ENCODE measurements at regions not wholly inside any gene's neighbourhood (a gene's known extent, or its start where the extent isn't known, plus 50 kb on each side); places are given as distances from the start of the nearest gene placed in this dataset.

DNA sequence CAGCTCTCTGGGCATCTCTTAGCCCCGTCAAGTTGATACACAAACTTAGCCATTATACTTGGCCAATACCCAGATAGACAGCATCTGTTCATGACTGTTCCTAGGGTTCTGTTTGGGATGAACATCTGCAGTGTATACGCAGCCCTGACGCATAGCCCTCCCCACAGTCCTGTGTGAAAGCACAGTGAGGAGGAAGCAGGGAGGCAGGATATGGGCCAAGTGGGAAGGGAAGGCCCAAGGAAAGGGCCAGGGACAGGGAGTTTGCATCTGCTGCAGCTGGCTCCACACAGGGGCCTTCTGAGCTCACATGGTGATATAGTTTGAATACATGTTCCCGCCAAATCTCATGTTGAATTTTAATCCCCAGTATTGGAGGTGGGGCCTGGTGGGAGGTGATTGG lies 80.2 kb downstream of the CMPK2 start:
- Histone ChIP-seq H3K4me1 (ENCODE audit: control insufficient read depth in 2 of 2, insufficient read depth in 2 of 2, low read length in 2 of 2) (no peaks in the 10 kb centered on the region), H3K9me3 (ENCODE audit: control insufficient read depth in 2 of 2, low read length in 2 of 2) (no peaks in the 10 kb centered on the region), H3K36me3 (ENCODE audit: control insufficient read depth in 2 of 2, insufficient read depth in 2 of 2, low read length in 2 of 2) (no peaks in the 10 kb centered on the region), H3K9ac (ENCODE audit: low read depth in 1 of 2, low read length in 2 of 2) (no peak overlapping the region), H3K27me3 (ENCODE audit: control insufficient read depth in 2 of 2, insufficient read depth in 2 of 2, low read length in 2 of 2) (no peaks in the 10 kb centered on the region), H3K4me3 (ENCODE audit: low read length in 2 of 2) (no peak overlapping the region), H3K27ac (ENCODE audit: low read depth in 2 of 2, low read length in 2 of 2) (no peak overlapping the region)

DNA sequence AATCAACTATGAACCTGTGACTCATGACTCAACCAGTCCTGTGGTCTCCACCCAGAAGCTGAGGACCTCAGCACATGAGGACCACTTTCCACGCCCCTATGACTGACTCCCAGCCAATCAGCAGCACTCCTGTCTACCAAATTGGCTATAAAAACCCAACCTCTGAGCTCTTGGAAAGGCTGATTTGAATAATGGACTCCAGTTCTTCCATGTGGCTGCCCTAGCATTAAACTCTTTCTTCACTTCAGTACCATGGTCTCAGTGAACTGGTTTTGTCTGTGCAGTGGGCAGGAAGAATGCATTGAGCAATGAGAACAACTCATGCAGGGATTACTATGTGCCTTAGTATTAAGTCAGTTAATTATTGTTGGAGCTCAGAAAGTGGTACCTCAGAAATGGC lies 78.3 kb downstream of the CMPK2 start:
- H3K9ac ChIP-seq (ENCODE audit: low read depth in 1 of 2, low read length in 2 of 2): no peak overlapping the region
- no peaks in the 10 kb centered on the region for H3K4me1 ChIP-seq (ENCODE audit: control insufficient read depth in 2 of 2, insufficient read depth in 2 of 2, low read length in 2 of 2)
- no peak overlapping the region for H3K4me3 ChIP-seq (ENCODE audit: low read length in 2 of 2)
- no peaks in the 10 kb centered on the region for H3K9me3 ChIP-seq (ENCODE audit: control insufficient read depth in 2 of 2, low read length in 2 of 2)
- no peaks in the 10 kb centered on the region for H3K27me3 ChIP-seq (ENCODE audit: control insufficient read depth in 2 of 2, insufficient read depth in 2 of 2, low read length in 2 of 2)
- no peaks in the 10 kb centered on the region for H3K36me3 ChIP-seq (ENCODE audit: control insufficient read depth in 2 of 2, insufficient read depth in 2 of 2, low read length in 2 of 2)
- no peak overlapping the region for H3K27ac ChIP-seq (ENCODE audit: low read depth in 2 of 2, low read length in 2 of 2)

DNA sequence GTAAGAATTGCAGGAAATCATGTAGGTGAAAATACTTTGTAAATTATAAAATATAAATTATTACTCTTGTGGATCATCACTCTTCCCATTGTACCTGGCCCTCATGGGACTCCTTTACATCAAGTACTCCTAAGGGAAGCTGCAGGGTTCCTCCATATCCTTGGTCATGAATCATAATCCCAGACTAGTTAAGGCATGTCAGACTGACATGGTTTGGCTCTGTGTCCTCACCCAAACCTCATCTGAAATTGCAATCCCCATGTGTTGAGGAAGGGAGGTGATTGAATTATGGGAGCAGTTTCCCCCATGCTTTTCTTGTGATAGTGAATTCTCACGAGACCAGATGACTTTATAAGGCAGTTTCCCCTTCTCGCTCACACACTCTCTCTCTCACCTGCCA lies 77.1 kb downstream of the CMPK2 start:
- H3K4me1 ChIP-seq (ENCODE audit: control insufficient read depth in 2 of 2, insufficient read depth in 2 of 2, low read length in 2 of 2): no peaks in the 10 kb centered on the region
- no peaks in the 10 kb centered on the region for H3K36me3 ChIP-seq (ENCODE audit: control insufficient read depth in 2 of 2, insufficient read depth in 2 of 2, low read length in 2 of 2)
- no peak overlapping the region for H3K27ac ChIP-seq (ENCODE audit: low read depth in 2 of 2, low read length in 2 of 2)
- no peaks in the 10 kb centered on the region for H3K27me3 ChIP-seq (ENCODE audit: control insufficient read depth in 2 of 2, insufficient read depth in 2 of 2, low read length in 2 of 2)
- no peak overlapping the region for H3K9ac ChIP-seq (ENCODE audit: low read depth in 1 of 2, low read length in 2 of 2)
- H3K4me3 ChIP-seq (ENCODE audit: low read length in 2 of 2): no peak overlapping the region
- H3K9me3 ChIP-seq (ENCODE audit: control insufficient read depth in 2 of 2, low read length in 2 of 2): no peaks in the 10 kb centered on the region

DNA sequence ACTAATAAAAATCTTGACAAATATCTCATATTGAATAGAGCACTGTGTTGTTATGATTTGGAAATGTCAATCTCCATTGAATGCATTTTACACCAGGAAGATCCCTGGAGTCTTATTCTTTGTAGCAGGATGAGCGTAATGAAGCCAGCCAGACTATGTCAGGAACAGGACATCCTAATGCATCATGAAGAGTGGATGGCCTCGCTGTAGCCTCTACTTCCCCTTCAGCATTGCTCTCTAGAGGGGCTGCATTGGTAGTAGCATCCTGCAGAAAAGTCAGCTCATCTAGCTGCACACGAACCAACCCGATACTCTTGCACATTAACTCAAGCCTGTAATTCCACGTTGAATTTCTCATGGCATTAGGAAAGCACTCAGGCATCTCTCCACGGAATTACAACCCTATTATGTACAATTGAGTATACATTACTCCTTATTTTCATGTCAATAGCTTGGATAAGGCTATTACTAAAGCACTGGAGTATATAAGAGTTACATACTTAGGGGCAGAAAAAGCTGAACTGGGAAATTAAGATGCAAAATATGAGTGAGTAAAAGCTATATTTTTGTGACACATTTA lies 76.1 kb downstream of the CMPK2 start:
- Histone ChIP-seq H3K27me3 (ENCODE audit: control insufficient read depth in 2 of 2, insufficient read depth in 2 of 2, low read length in 2 of 2) (peaks cover 0 to 2% of the 10 kb centered on the region in 2 donors), H3K4me3 (ENCODE audit: low read length in 2 of 2) (no peak overlapping the region), H3K4me1 (ENCODE audit: control insufficient read depth in 2 of 2, insufficient read depth in 2 of 2, low read length in 2 of 2) (no peaks in the 10 kb centered on the region), H3K9me3 (ENCODE audit: control insufficient read depth in 2 of 2, low read length in 2 of 2) (no peaks in the 10 kb centered on the region), H3K9ac (ENCODE audit: low read depth in 1 of 2, low read length in 2 of 2) (no peak overlapping the region), H3K36me3 (ENCODE audit: control insufficient read depth in 2 of 2, insufficient read depth in 2 of 2, low read length in 2 of 2) (no peaks in the 10 kb centered on the region), H3K27ac (ENCODE audit: low read depth in 2 of 2, low read length in 2 of 2) (no peak overlapping the region)

DNA sequence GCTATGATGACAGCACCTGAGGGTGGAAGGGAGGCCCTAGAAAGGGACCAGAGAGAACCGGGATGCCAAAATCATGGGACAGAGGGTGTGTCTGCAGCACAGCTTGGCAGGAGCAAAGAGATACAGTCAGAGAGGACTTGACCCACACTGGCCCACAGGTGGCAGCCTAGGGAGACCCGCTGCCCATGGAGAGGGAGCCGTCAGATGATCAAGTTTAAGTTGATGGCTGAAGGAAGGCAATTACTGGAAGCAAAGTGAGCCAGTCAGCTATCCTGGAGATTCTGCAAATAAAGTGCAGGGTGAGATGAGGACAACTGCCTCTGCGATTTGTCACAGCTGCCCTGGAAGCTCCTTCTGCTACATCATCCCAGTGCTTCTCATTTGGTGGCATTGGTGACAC lies 74.0 kb downstream of the CMPK2 start:
- Histone ChIP-seq H3K36me3 (ENCODE audit: control insufficient read depth in 2 of 2, insufficient read depth in 2 of 2, low read length in 2 of 2) (no peaks in the 10 kb centered on the region), H3K9me3 (ENCODE audit: control insufficient read depth in 2 of 2, low read length in 2 of 2) (no peaks in the 10 kb centered on the region), H3K27ac (ENCODE audit: low read depth in 2 of 2, low read length in 2 of 2) (no peak overlapping the region), H3K27me3 (ENCODE audit: control insufficient read depth in 2 of 2, insufficient read depth in 2 of 2, low read length in 2 of 2) (peaks cover 0 to 2% of the 10 kb centered on the region in 2 donors), H3K9ac (ENCODE audit: low read depth in 1 of 2, low read length in 2 of 2) (no peak overlapping the region), H3K4me3 (ENCODE audit: low read length in 2 of 2) (no peak overlapping the region), H3K4me1 (ENCODE audit: control insufficient read depth in 2 of 2, insufficient read depth in 2 of 2, low read length in 2 of 2) (no peaks in the 10 kb centered on the region)

DNA sequence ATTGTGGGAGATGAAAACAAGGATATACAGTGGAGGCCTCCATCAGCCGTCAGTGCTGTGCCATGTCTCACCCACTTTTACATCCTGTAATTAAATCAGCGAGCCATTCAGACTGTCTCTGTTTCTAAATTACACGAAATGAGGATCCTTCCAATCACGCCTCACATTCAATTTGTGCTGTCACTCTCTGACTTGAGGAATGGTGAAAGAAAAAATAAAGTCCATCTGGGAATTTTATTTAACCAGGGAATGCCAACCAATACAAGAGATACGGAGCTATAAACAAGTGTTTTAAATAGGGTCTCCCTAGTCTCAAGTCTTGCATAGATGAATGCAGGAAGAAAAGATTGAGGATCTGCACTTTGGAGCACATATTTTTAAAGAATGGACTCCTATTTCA lies 72.8 kb downstream of the CMPK2 start:
- H3K4me3 ChIP-seq (ENCODE audit: low read length in 2 of 2): no peak overlapping the region
- H3K27ac ChIP-seq (ENCODE audit: low read depth in 2 of 2, low read length in 2 of 2): no peak overlapping the region
- H3K36me3 ChIP-seq (ENCODE audit: control insufficient read depth in 2 of 2, insufficient read depth in 2 of 2, low read length in 2 of 2): no peaks in the 10 kb centered on the region
- peaks cover 0 to 2% of the 10 kb centered on the region in 2 donors for H3K27me3 ChIP-seq (ENCODE audit: control insufficient read depth in 2 of 2, insufficient read depth in 2 of 2, low read length in 2 of 2)
- no peak overlapping the region for H3K9ac ChIP-seq (ENCODE audit: low read depth in 1 of 2, low read length in 2 of 2)
- no peaks in the 10 kb centered on the region for H3K9me3 ChIP-seq (ENCODE audit: control insufficient read depth in 2 of 2, low read length in 2 of 2)
- H3K4me1 ChIP-seq (ENCODE audit: control insufficient read depth in 2 of 2, insufficient read depth in 2 of 2, low read length in 2 of 2): no peaks in the 10 kb centered on the region

DNA sequence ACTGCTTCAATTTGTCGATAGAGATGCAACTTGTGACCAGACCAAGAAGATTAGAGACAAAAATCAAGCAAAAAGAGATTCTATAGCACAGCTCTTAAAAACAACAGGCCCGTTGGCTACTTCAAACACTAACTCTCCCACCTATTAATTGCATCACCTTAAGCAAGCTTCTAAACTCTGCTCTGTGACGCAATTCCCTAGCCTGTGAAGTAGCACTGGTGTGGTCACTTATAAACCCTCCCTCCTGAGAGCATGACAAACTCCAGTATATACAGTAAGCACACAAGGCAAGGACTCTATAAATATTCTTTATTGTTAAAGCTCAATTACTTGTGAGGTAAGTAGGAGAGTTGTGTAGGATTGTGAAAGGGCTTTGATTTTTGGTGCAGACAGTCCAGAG lies 72.3 kb downstream of the CMPK2 start:
- H3K4me1 ChIP-seq (ENCODE audit: control insufficient read depth in 2 of 2, insufficient read depth in 2 of 2, low read length in 2 of 2): no peaks in the 10 kb centered on the region
- H3K27ac ChIP-seq (ENCODE audit: low read depth in 2 of 2, low read length in 2 of 2): no peak overlapping the region

DNA sequence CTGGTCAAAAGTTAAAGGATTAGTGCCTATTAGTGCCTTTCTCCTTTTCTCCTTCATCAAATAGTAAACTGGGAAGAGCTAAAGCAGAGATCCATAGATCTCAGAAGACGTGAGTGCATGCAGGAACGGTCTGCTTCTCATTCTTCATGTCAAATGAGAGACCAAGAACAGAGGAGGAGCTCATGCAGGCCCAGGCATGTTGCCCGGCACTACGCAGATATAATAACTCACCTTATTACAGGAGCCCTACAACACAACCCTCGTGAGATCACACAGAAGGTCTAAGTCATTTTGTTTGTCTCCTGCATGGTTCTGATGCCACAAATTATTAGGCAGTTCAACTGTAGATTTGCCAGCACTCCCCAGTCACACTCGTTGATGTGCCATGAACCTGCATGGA lies 71.8 kb downstream of the CMPK2 start:
- peaks cover 0 to 2% of the 10 kb centered on the region in 2 donors for H3K27me3 ChIP-seq (ENCODE audit: control insufficient read depth in 2 of 2, insufficient read depth in 2 of 2, low read length in 2 of 2)
- H3K4me1 ChIP-seq (ENCODE audit: control insufficient read depth in 2 of 2, insufficient read depth in 2 of 2, low read length in 2 of 2): no peaks in the 10 kb centered on the region
- no peaks in the 10 kb centered on the region for H3K9me3 ChIP-seq (ENCODE audit: control insufficient read depth in 2 of 2, low read length in 2 of 2)
- no peak overlapping the region for H3K4me3 ChIP-seq (ENCODE audit: low read length in 2 of 2)
- no peak overlapping the region for H3K9ac ChIP-seq (ENCODE audit: low read depth in 1 of 2, low read length in 2 of 2)
- no peak overlapping the region for H3K27ac ChIP-seq (ENCODE audit: low read depth in 2 of 2, low read length in 2 of 2)
- H3K36me3 ChIP-seq (ENCODE audit: control insufficient read depth in 2 of 2, insufficient read depth in 2 of 2, low read length in 2 of 2): no peaks in the 10 kb centered on the region

More for the DNA sequence above, 72.3 kb downstream of the CMPK2 start:
- no peaks in the 10 kb centered on the region for H3K9me3 ChIP-seq (ENCODE audit: control insufficient read depth in 2 of 2, low read length in 2 of 2)
- peaks cover 0 to 2% of the 10 kb centered on the region in 2 donors for H3K27me3 ChIP-seq (ENCODE audit: control insufficient read depth in 2 of 2, insufficient read depth in 2 of 2, low read length in 2 of 2)
- H3K36me3 ChIP-seq (ENCODE audit: control insufficient read depth in 2 of 2, insufficient read depth in 2 of 2, low read length in 2 of 2): no peaks in the 10 kb centered on the region
- H3K4me3 ChIP-seq (ENCODE audit: low read length in 2 of 2): no peak overlapping the region
- H3K9ac ChIP-seq (ENCODE audit: low read depth in 1 of 2, low read length in 2 of 2): no peak overlapping the region

DNA sequence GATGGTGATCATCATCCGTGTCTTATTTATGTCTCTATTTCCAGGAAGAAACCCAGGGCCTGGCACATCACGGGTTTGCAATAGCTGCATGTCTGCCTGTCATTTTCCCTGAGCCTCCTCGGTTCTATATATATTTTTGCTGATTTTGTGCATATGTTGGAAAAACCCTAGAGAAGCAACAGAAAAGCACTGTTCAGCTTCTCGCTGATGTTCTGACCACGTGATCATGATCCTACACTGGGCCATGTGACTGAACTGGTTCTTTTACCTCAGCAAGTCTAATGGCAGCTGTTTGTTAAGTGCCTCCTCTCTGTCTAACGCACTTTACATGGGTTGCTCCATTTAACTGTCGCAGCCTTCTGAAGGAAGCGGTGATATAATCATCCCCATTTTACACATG lies 71.3 kb downstream of the CMPK2 start:
- Histone ChIP-seq H3K9ac (ENCODE audit: low read depth in 1 of 2, low read length in 2 of 2) (no peak overlapping the region), H3K27me3 (ENCODE audit: control insufficient read depth in 2 of 2, insufficient read depth in 2 of 2, low read length in 2 of 2) (peaks cover 0 to 2% of the 10 kb centered on the region in 2 donors), H3K27ac (ENCODE audit: low read depth in 2 of 2, low read length in 2 of 2) (no peak overlapping the region), H3K9me3 (ENCODE audit: control insufficient read depth in 2 of 2, low read length in 2 of 2) (no peaks in the 10 kb centered on the region), H3K4me3 (ENCODE audit: low read length in 2 of 2) (no peak overlapping the region), H3K4me1 (ENCODE audit: control insufficient read depth in 2 of 2, insufficient read depth in 2 of 2, low read length in 2 of 2) (no peaks in the 10 kb centered on the region), H3K36me3 (ENCODE audit: control insufficient read depth in 2 of 2, insufficient read depth in 2 of 2, low read length in 2 of 2) (no peaks in the 10 kb centered on the region)
